GM10266 (cell line): ENCODE measurements at regions not wholly inside any gene's neighbourhood (a gene's known extent, or its start where the extent isn't known, plus 50 kb on each side); places are given as distances from the start of the nearest gene placed in this dataset.

ENCODE experiments used
- DNase-seq: peaks from one replicate; pipeline ENCODE4 v3.0.0; 2012; ENCODE audit errors: extremely low spot score
- CTCF ChIP-seq: IDR thresholded peaks from 2 replicates; pipeline ENCODE4 v1.5.1; 2012; ENCODE audit warnings: mild to moderate bottlenecking, low read depth; ENCODE audit not compliant: control insufficient read depth, insufficient read depth; ENCODE audit errors: missing control alignments

GRCh38 chr7:23955145-23955544, 245.1 kb downstream of the STK31 start:
- DNase-seq = no peak
- TF ChIP-seq CTCF = no peak

GRCh38 chr7:23955600-23956149, 245.7 kb downstream of the STK31 start:
- TF ChIP-seq CTCF = no peak
- no peak for DNase-seq

DNA sequence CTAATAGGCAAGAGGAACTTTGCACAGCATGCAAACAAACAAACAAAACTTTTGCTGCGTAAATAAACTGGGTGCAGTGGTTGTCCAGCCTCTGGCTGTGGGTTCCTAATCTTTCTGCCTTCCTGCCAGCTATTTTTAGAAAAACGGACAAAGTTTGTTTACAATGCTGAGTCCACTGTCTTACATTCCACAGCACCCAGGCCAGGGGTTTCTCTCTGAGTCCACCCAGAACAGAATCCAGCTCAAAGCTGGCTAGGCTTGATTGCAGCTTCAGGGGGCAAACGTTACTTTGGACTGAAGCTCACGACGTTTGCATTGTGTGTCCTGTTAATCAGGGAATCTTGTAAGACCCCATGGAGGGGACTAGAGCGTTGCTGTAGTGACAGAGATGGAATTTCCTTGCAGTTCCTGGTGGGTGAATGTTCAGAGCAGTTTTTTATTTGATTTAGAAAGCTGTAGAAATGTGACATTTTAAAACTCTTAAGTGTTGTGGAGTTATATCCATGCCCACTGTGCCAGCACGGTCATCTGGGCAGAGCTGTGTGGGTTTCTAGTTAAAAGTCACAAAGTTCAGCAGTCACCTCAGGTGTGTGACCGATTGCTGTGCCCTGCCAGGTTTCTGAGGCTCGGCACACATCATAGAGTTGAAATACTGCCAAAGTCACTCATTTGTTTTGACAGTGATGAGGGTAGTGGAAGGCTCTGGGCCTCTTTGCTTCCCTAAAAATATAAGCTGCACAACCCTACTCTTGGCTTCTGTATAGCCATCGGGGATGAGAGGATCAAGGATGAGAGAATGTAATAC, 247.0 kb downstream of the STK31 start:
- DNase-seq = no peak
- no peak for TF ChIP-seq CTCF

GRCh38 chr7:23959821-23960220, 249.8 kb downstream of the STK31 start:
- no peak for TF ChIP-seq CTCF
- no peak for DNase-seq

DNA sequence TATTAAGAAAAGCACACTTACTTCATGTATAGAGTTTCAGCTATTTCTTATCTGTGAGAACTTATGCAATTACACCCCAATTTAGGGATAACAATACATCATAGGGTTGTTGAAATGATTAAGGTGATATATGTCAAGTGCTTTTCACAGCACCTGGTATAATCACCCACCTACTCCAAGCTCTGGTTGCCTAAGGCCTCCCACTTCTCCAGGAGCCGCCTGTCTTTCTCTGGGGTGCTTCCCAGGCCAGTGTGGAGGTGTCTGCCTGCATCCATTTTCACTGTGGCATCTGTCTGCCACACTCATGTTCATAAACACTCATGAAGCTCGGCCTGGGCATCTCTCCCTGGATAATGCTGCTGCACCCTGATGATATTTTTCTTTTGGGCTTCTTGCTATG, 250.3 kb downstream of the STK31 start:
- DNase-seq = no peak
- TF ChIP-seq CTCF = no peak

- no peak for TF ChIP-seq CTCF
- no peak for DNase-seq
Observed at GRCh38 chr7:23963461-23964165, 253.6 kb downstream of the STK31 start.

DNA sequence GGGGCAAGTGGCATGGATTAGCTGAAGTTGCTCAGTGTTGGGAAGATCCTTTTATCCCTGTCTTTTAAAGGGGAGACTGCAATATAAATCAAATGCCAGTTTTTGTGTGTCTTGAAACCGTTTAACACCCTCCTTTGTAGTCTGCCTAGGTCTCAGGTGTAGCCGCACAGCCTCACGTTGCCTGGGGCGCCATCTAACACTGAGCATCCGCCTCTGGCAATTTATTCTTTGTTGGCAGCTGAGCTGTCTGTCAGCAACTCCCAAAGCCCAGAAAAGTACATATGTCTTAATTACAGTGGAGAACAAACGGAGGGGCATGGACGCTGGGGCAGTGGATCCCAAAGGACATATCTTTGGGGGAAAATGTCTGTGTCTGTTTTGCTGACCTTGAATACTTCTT, 254.7 kb downstream of the STK31 start:
- no peak for DNase-seq

More for the DNA sequence above, 254.7 kb downstream of the STK31 start:
- TF ChIP-seq CTCF = no peak
